Stimulated activated CD8-positive, alpha-beta memory T cell treated with anti-CD3 and anti-CD28 coated beads, Interleukin-4, amount 100 ng/mL, for 48 hours (primary cell): ENCODE measurements at regions not wholly inside any gene's neighbourhood (a gene's known extent, or its start where the extent isn't known, plus 50 kb on each side); places are given as distances from the start of the nearest gene placed in this dataset.
"Not testable (repeated sequence)": the region's sequence is repeated elsewhere in the genome, so short reads cannot be mapped to it uniquely, and the experiment has no call there.

Experiments
- DNase-seq: peaks from one replicate; pipeline ENCODE4 v3.0.0-alpha.2; 2020

- DNase-seq: no peak
These were observed 1410.4 kb downstream of the EPHA7 start for GRCh38 chr6:92008757-92009502.

GRCh38 chr6:92000112-92000511 is 1413.2 kb upstream of the MAP3K7 start:
- DNase-seq: no peak

- no peak for DNase-seq
These were observed 1407.9 kb upstream of the MAP3K7 start for GRCh38 chr6:91994787-91995186.

GRCh38 chr6:91982559-91982958 is 1395.7 kb upstream of the MAP3K7 start:
- DNase-seq: no peak

GRCh38 chr6:91976797-91977196 is 1389.9 kb upstream of the MAP3K7 start:
- no peak for DNase-seq

- DNase-seq: no peak
These were observed 1383.8 kb upstream of the MAP3K7 start for GRCh38 chr6:91970700-91971099.

GRCh38 chr6:91965872-91966271 is 1379.0 kb upstream of the MAP3K7 start:
- no peak for DNase-seq

GRCh38 chr6:91961671-91962070 is 1374.8 kb upstream of the MAP3K7 start:
- no peak for DNase-seq

- no peak for DNase-seq
These were observed 1374.4 kb upstream of the MAP3K7 start for GRCh38 chr6:91961236-91961635.

- no peak for DNase-seq
These were observed 1355.0 kb upstream of the MAP3K7 start for GRCh38 chr6:91941838-91942237.

GRCh38 chr6:91940801-91941200 is 1353.9 kb upstream of the MAP3K7 start:
- DNase-seq: no peak

GRCh38 chr6:91926827-91927226 is 1340.0 kb upstream of the MAP3K7 start:
- no peak for DNase-seq

- no peak for DNase-seq
These were observed 1339.5 kb upstream of the MAP3K7 start for GRCh38 chr6:91926361-91926760.

GRCh38 chr6:91911945-91912344 is 1325.1 kb upstream of the MAP3K7 start:
- DNase-seq: no peak

GRCh38 chr6:91904586-91905164 is 1317.8 kb upstream of the MAP3K7 start:
- no peak for DNase-seq

- no peak for DNase-seq
These were observed 1308.9 kb upstream of the MAP3K7 start for GRCh38 chr6:91895599-91896285.

- no peak for DNase-seq
These were observed 1299.4 kb upstream of the MAP3K7 start for GRCh38 chr6:91886183-91886795.

GRCh38 chr6:91881791-91882190 is 1294.9 kb upstream of the MAP3K7 start:
- not testable (repeated sequence) for DNase-seq

GRCh38 chr6:91879386-91879995 is 1292.6 kb upstream of the MAP3K7 start:
- DNase-seq: no peak

GRCh38 chr6:91877994-91878393 is 1291.1 kb upstream of the MAP3K7 start:
- DNase-seq: no peak

GRCh38 chr6:91874971-91875370 is 1288.1 kb upstream of the MAP3K7 start:
- DNase-seq: no peak

- DNase-seq: no peak
These were observed 1281.8 kb upstream of the MAP3K7 start for GRCh38 chr6:91868539-91869202.

- no peak for DNase-seq
These were observed 1279.0 kb upstream of the MAP3K7 start for GRCh38 chr6:91865889-91866288.
